ENCODE measurements at regions not wholly inside any gene's neighbourhood (a gene's known extent, or its start where the extent isn't known, plus 50 kb on each side); places are given as distances from the start of the nearest gene placed in this dataset.
"Not testable (repeated sequence)": the region's sequence is repeated elsewhere in the genome, so short reads cannot be mapped to it uniquely, and the experiment has no call there.

DNA sequence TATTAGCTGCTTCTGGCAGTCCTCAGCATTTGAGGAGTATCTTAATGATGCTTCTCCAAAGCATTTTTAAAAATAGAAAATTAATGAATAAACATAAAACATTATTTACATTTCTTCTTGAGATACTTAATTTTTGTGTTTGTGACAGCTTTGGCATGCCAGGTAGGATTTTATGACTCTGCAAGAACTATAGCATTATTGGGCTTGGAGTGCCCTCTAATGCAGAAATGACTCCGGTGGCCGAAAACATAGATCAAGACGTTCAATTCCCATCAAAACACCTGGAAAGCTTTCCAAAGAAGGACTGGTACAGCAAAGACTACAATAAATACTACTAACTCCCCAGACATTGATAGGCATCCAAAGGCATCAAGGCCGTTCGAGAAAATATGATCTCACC, 366.4 kb upstream of the CXADR start:
- DNase-seq (ENCODE audit: low read depth) = no peak

- DNase-seq (ENCODE audit: low read depth) = no peak
Observed at GRCh38 chr21:17159697-17160096, 353.1 kb upstream of the CXADR start.

GRCh38 chr21:17185674-17186073, 327.2 kb upstream of the CXADR start:
- DNase-seq (ENCODE audit: low read depth) = no peak

DNA sequence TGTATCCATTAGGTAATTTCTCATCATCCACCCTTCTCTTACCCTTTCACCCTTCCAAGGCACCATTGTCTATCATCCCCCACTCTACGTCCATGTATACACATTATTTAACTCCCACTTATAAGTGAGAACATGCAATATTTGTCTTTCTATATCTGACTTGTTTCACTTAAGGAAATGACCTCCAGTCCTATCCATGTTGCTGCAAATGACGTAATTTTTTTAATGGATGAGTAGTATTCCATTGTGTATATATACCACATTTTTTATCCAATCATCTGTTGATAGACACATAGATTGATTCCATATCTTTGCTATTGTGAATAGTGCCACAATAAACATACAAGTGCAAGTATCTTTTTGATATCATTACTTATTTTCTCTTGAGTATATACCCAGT, 322.9 kb upstream of the CXADR start:
- no peak for DNase-seq (ENCODE audit: low read depth)

DNA sequence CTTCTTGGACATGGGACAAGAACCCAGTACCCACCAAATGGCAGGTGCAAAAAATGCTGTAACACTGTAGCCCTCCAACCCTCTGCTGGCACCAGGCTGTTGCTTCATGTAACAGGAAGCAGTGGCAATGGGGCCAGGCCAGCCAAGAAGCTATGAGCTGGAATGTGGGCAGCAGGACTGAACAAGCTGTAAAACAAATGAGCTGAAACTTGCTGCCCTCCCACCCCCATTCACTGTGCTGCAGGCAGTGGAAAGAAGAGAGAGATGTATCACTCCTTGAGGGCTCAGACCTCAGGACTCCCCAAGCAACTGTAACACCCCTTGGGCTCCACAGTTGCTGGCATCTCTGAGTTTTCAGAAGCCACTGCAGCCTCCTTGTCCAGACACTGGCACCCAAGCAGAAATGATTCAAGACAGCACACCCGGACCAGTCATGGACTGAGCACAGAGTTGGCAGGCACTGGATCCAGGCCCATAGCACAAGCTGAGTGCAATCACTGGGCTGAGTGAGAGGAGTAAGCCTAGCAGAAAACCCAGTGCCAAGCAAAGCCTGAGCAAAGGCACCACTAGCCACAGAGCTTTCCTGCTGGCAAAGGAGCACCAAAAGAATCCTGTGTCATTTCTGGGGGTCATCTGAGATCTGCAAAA, 321.4 kb upstream of the CXADR start:
- DNase-seq (ENCODE audit: low read depth) = no peak

DNA sequence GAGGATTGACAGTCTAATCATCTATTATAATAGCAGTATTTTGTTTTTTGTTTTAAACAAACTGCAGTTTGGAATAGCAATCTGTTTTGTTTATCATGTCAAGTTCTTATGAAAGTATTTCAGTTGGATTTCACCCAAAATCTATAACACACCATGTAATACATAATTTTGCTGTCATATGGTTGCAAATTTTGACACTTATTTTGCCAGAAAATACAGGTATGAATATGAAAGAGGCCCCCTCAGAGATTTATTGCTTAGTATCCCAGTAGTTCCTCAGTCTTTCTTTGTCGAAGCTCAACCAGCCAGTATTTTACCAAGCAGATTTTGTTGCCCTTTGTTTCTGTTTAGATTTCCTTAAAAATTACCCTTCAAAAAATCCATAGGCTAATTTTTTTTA, 317.5 kb upstream of the CXADR start:
- no peak for DNase-seq (ENCODE audit: low read depth)

DNA sequence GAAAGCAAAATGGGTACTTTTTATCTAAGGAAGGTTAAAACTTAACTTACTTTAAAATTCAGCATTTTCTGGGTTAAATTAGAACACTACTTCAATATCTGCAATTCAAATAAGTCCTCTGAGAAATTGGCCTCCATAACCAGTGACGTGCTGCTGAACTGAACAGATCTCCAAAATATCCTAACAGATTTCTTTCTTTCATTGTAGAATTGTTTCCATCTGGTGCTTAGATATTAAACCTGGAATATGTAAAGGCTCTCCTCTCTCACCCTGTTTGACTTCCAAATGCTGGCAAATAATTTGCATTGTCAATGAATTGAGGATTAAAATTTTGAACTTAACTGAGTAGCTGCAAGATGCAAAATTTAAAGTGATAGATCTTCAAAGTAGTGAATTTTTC, 316.9 kb upstream of the CXADR start:
- DNase-seq (ENCODE audit: low read depth) = no peak

- no peak for DNase-seq (ENCODE audit: low read depth)
Observed at GRCh38 chr21:17196623-17197022, 316.2 kb upstream of the CXADR start.

- no peak for DNase-seq (ENCODE audit: low read depth)
Observed at GRCh38 chr21:17197996-17198395, 314.8 kb upstream of the CXADR start.

DNA sequence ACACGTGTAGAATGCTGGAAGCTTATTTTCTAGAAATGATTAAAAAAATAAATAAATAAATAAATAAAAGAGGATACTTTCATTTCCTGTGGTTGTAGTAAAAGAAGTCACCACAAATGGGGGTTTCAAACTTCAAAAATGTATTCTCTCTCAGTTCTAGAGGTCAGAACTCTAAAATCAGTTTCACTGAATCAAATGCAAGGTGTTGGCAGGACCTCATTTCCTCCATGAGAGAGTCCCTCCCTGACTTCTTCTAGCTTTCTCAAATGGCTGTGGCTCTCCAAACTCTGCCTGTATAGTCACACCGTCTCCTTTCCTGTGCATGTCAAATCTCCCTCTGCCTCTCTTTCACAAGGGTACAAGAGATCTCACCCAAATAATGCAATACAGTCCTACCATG, 312.6 kb upstream of the CXADR start:
- DNase-seq (ENCODE audit: low read depth) = no peak

GRCh38 chr21:17201741-17202260, 311.0 kb upstream of the CXADR start:
- no peak for DNase-seq (ENCODE audit: low read depth)

DNA sequence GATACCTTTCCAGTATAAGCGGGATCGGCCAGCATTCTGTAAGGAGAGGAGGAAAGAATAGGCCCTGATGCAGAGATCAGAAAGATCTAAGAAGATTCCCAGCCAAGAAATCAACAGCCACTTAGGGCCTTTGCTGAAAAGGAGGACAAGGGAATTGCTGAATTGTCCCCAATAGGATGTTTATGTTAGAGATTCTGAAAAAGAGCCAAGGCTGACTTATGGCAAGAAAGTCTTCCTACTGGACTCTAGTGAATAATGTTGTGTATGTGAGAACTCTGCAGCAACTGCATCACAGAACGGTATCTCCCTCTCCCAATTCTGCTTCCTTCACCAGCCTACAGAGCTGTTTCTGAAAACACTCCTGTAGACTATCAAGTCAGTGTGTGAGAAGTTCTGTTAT, 298.0 kb upstream of the CXADR start:
- no peak for DNase-seq (ENCODE audit: low read depth)

DNA sequence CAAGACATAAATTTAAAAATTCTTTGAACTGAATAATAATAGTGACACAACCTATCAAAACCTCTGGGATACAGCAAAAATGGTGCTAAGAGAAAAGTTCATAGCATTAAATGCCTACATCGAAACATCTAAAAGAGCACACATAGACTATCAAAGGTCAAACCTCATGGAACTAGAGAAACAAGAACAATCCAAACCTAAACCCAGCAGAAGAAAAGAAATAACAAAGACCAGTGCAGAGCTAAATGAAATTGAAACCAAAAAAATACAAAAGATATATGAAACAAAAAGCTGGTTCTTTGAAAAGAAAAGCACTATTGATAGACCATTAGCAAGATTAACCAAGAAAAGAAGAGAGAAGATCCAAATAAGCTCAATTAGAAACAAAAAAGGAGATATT, 293.8 kb upstream of the CXADR start:
- not testable (repeated sequence) for DNase-seq (ENCODE audit: low read depth)

GRCh38 chr21:17231124-17231523, 281.7 kb upstream of the CXADR start:
- no peak for DNase-seq (ENCODE audit: low read depth)

- DNase-seq (ENCODE audit: low read depth) = no peak
Observed at GRCh38 chr21:17231771-17232170, 281.1 kb upstream of the CXADR start.

DNA sequence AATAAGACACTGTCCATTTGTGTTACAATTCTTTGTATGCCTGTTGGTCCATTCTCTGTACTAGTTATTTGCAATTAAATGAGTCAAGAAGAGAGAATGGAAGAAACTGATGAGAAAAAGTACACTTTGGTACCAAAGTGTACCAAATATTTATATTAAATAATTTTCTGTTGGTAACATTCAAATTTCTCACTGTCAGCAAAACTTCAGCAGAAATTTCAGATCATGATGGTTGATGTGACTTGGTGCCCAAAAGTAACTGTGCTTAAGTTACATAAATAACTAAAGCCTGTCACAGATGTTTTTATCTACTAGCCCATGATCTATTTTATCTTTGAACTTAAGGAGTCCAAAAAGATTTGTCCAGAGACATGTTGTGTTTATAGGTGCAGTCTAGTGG, 274.4 kb upstream of the CXADR start:
- DNase-seq (ENCODE audit: low read depth) = no peak

GRCh38 chr21:17250778-17251241, 262.0 kb upstream of the CXADR start:
- DNase-seq (ENCODE audit: low read depth) = no peak

DNA sequence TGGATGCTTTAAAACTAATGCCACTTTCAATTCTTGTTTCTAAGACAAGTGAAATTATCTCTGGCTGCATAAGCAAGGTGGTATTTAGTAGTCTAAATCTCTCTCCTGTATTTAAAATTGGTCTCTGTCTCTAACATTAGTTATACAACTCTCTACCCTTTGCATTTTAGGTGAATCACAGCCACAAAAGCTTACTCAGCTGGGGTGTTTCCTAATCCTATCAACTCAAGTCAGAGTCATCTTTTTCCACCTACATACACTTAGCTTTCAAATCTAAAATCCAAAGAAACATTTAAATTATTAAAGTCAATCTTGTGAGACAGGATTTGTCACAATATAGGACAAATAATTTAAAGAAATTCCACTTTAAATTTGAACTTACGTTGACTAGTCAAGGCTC, 255.1 kb upstream of the CXADR start:
- peak; percentile 2 for DNase-seq (ENCODE audit: low read depth)

DNA sequence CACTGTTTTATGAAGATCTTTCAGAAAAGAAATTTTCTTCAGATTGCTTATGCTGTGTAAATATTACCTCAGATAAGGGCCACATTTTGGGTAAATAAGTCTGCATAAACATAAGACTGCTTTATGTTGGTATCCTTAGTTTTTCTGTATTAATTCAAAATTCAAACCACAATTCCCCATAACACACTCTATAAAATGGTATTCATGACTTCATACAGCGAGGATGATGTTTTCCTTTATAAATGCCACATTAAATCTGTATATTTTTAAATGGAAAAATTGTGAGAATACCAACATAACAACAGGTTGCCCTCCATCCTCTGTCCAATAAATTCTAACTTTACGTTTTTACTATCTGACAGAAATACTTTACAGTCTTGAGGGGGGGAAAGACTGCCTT, 248.7 kb upstream of the CXADR start:
- no peak for DNase-seq (ENCODE audit: low read depth)

GRCh38 chr21:17269760-17270159, 243.1 kb upstream of the CXADR start:
- DNase-seq (ENCODE audit: low read depth) = no peak

DNA sequence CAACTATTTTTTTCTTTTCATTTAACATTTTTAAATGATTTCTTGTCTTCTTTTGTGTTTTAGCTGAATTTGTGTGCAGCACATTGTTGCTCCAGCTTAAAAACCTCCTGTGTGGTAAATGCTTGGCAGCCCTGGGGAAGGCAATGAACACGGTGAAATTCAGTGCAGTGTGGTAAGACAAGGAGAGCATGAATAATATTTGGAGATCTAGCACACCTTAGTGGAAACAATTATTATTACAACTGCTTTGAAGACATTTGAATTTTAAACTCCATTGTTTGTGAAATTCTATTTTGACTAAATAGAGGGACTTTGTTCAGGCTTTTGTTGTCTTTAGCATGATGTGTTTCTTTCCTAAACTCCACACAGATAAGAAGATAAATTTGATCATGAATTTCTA, 242.6 kb upstream of the CXADR start:
- peak; percentile 10 for DNase-seq (ENCODE audit: low read depth)

DNA sequence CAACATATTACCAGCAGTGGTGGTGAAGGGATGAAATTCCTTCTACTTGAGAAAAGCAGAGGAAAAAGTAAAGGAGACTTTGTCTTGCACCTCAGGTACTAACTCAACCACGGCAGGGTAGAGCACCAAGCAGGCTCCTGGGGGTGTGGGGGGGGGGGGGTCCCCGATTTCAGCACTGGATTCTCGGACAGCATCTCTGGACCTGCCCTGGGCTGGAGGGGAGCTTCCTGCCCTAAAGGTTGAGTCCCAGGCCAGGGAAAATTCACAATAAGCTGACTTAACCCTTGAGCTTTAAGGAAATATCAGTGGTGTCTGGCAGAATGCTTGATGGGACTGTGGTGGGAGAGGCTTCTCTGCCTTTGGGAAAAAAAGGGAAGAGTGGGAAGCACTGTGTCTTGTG, 233.2 kb upstream of the CXADR start:
- no peak for DNase-seq (ENCODE audit: low read depth)

DNA sequence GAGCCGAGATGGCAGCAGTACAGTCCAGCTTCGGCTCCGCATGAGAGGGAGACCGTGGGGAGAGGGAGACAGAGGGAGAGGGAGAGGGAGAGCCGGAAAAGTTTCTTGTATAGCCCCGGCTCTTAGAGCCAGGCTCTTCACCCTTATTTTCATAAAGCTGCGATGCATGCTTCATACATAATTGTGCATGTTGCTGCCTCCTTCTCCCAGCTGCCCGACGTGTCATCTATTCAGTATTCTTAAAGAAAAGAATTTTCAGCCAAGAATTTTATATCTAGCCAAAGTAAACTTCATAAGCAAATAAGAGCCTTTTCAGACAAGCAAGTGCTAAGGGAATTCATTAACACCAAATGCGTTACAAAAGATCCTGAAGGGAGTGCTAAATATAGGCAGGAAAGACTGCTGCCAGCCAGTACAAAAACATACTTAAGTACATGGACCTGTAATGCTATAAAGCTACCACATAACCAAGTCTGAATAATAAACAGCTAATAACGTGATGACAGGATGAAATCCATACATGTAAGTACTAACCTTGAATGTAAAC, 219.8 kb upstream of the CXADR start:
- not testable (repeated sequence) for DNase-seq (ENCODE audit: low read depth)

DNA sequence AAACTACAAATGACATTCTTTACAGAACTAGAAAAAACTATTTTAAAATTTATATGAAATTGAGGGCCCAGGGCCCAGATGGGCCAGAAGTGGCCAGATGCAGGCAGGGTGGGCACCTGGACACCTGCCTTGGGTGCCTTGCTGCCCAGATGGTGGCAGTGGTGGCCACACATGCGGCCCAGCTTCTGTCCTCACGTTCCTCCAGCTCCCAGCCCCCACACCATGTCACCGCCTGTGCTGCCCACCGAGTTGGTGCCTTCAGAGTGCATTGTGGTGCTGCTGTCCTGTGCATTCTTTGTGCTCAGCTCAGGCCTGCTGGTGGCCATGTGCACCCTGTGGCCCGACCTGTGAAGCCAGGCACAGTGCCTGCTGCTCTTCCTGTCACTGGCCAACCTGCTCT, 216.8 kb upstream of the CXADR start:
- no peak for DNase-seq (ENCODE audit: low read depth)
